Small intestine (tissue), 7 donors: ENCODE measurements at regions not wholly inside any gene's neighbourhood (a gene's known extent, or its start where the extent isn't known, plus 50 kb on each side); places are given as distances from the start of the nearest gene placed in this dataset.

Experiments used
- DNase-seq, 2 donors: peaks; one replicate each; pipeline versions ENCODE4 v3.0.0 to v3.0.0-alpha.2; 2013
- FAIRE-seq: peaks from 2 replicates; lab custom pipeline; 2012; peaks lifted over from hg19 to GRCh38; lab: Jason Lieb, UNC
- H3K27ac ChIP-seq, 3 donors: one replicate each; pipeline ENCODE4 v1.5.1; 2013; ENCODE audit warnings: low read length in 2 of 3, mild to moderate bottlenecking in 2 of 3, control low read depth in 1 of 3, inconsistent platforms in 1 of 3, low read depth in 1 of 3, moderate library complexity in 1 of 3
- H3K27me3 ChIP-seq, 3 donors: one replicate each; pipeline ENCODE4 v1.6.1; 2013; ENCODE audit warnings: low read length in 3 of 3, inconsistent platforms in 1 of 3; ENCODE audit not compliant: control insufficient read depth in 3 of 3, insufficient read depth in 3 of 3
- H3K36me3 ChIP-seq, 3 donors: one replicate each; pipeline ENCODE4 v1.6.1; 2013; ENCODE audit warnings: low read length in 3 of 3, inconsistent platforms in 1 of 3, low read depth in 1 of 3, mild to moderate bottlenecking in 1 of 3, moderate library complexity in 1 of 3; ENCODE audit not compliant: control insufficient read depth in 3 of 3, insufficient read depth in 2 of 3
- H3K4me1 ChIP-seq, 3 donors: one replicate each; pipeline ENCODE4 v1.6.1; 2013; ENCODE audit warnings: low read length in 2 of 3, inconsistent platforms in 1 of 3, low read depth in 1 of 3, mild to moderate bottlenecking in 1 of 3, moderate library complexity in 1 of 3; ENCODE audit not compliant: control insufficient read depth in 3 of 3, insufficient read depth in 2 of 3
- H3K4me3 ChIP-seq, 3 donors: one replicate each; pipeline ENCODE4 v1.5.1; 2013; ENCODE audit warnings: low read length in 3 of 3, control low read depth in 1 of 3, inconsistent platforms in 1 of 3, low read depth in 1 of 3, mild to moderate bottlenecking in 1 of 3, moderate library complexity in 1 of 3
- H3K9me3 ChIP-seq, 2 donors: one replicate each; pipeline ENCODE4 v1.6.1; 2013; ENCODE audit warnings: low read depth in 1 of 2, low read length in 1 of 2; ENCODE audit not compliant: control insufficient read depth in 2 of 2, insufficient read depth in 1 of 2
- WGBS, 3 donors: extraction: QIAGEN DNeasy Blood & Tissue Kit; methylation state at CpG; one replicate each; pipeline ENCODE4 v1.1.7; 2013; 5-methylcytosine and 5-hydroxymethylcytosine counted together
- donor health status: healthy with polysubstance abuse.
- donor health status: control.
- donor health status: control.
- donor health status: Bipolar disorder and iron deficiency.
- donor health status: healthy.

DNA sequence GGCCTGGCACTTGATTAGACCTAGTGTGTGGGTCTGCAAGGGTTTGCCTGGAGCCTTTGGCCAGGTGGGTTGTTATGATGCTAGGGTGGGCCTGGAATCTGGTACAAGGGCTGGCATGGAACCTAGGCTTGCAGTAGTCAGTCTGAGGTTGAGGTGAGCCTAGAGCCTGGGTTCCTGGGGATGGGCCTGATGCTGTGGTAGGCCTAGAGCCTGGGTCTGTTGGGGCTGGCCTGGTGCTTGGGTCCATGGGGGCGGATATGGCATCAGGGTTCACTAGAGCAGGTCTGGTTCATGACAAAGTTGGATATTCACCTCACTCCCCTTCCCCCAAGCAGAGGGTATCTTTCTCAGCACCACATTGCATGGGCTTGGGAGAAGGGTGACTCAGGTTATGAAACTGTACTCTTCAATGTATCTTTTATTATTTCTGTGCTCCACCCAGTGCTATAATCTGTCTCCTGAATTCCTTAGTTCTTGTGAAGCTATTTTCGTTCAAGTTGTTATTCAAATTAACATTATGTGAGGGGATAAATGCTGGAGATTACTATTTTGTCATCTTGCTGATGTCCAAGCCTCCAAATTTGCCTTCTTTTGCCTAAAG, 274.4 kb downstream of the NFKBIZ start:
- Histone ChIP-seq H3K36me3 (peaks cover 0 to 3% (median 0%) of the 10 kb centered on the region in 3 donors), H3K27me3 (no peaks in the 10 kb centered on the region), H3K9me3 (peaks cover 0 to 16% of the 10 kb centered on the region in 2 donors), H3K4me3 (no peak overlapping the region), H3K4me1 (peaks cover 0 to 2% (median 0%) of the 10 kb centered on the region in 3 donors), H3K27ac (peak overlapping the region in 1 of 3 donors; percentile 32)
- FAIRE-seq (no peak), DNase-seq (no peak)
- WGBS, 3 donors = 73 to 84% (median 73%) methylated on average over 2 of the region's 2 CpGs

GRCh38 chr3:102124282-102124681, 275.0 kb downstream of the NFKBIZ start:
- DNase-seq (peak in 1 of 2 donors; percentile 52), FAIRE-seq (no peak)
- WGBS, 3 donors = 21 to 39% (median 32%) methylated on average over 2 of the region's 2 CpGs
- H3K36me3 ChIP-seq = peaks cover 0 to 3% (median 0%) of the 10 kb centered on the region in 3 donors
- no peaks in the 10 kb centered on the region for H3K27me3 ChIP-seq
- H3K9me3 ChIP-seq = peaks cover 0 to 16% of the 10 kb centered on the region in 2 donors
- H3K4me1 ChIP-seq = peaks cover 0 to 2% (median 0%) of the 10 kb centered on the region in 3 donors
- H3K4me3 ChIP-seq = no peak overlapping the region
- H3K27ac ChIP-seq = no peak overlapping the region

GRCh38 chr3:102124704-102125103, 275.4 kb downstream of the NFKBIZ start:
- no peak overlapping the region for H3K27ac ChIP-seq
- DNase-seq (no peak), FAIRE-seq (no peak)
- peaks cover 0 to 2% (median 0%) of the 10 kb centered on the region in 3 donors for H3K4me1 ChIP-seq
- 44 to 58% (median 46%) methylated on average over 2 of the region's 2 CpGs for WGBS, 3 donors
- peaks cover 0 to 3% (median 0%) of the 10 kb centered on the region in 3 donors for H3K36me3 ChIP-seq
- H3K9me3 ChIP-seq = peaks cover 0 to 16% of the 10 kb centered on the region in 2 donors
- H3K27me3 ChIP-seq = no peaks in the 10 kb centered on the region
- H3K4me3 ChIP-seq = no peak overlapping the region

DNA sequence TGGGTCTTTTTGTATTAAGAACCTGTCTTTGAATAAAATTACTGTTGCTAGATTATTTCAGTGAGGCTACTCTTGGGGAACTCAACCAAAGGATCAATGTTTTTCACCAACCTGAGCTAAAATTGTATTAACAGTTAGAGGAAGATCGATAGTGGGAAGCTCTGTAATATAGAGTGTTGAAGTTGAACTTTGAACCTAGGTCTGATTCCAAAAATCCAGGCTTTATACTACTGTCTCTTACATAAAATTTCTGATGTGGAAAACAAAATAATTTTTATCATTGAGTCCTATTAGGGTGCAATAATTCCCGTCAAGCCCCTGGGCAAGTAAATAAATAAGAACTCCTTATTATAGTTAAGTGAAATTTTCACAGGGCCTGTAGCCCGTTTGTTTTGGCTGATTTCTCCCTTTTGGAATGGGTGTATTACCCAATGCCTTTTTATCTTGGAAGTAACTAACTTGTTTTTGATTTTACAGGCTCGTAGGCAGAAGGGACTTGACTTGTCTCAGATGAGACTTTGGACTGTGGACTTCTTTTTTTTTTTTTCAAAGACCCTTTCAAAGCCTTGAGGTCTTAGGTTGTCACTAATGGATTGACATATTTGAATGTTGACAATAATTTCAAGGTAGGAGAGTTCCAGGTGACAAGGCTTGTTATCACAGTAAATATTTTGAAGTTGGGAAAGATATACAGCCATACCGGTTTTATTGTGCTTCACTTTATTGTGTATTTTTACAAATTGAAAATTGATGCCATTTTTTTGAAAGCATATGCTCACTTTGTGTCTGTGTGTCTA, 276.1 kb downstream of the NFKBIZ start:
- 50 to 75% (median 66%) methylated on average over 5 of the region's 5 CpGs for WGBS, 3 donors
- Histone ChIP-seq H3K27me3 (no peaks in the 10 kb centered on the region), H3K9me3 (peaks cover 0 to 16% of the 10 kb centered on the region in 2 donors), H3K27ac (no peak overlapping the region), H3K4me1 (peaks cover 0 to 2% (median 0%) of the 10 kb centered on the region in 3 donors), H3K4me3 (no peak overlapping the region), H3K36me3 (peaks cover 0 to 3% (median 0%) of the 10 kb centered on the region in 3 donors)
- DNase-seq (peak in 1 of 2 donors; percentile 28), FAIRE-seq (no peak)

DNA sequence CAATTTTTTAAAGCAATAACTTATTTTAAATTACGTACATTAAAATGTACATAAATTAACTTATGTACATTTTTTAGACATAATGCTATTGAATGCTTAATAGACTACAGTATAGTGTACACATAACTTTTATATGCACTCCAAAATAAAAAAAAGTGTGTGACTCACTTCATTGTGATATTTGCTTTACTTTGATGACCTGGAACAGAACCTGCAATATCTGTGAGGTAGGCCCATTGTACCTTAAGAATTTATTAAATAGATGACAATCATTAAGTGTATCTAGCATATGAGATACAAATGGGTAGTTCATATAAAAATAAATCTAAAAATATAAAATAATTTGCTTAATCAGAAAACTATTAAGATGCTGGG, 276.7 kb downstream of the NFKBIZ start:
- no peak for FAIRE-seq
- Histone ChIP-seq H3K4me3 (no peak overlapping the region), H3K4me1 (peaks cover 0 to 2% (median 0%) of the 10 kb centered on the region in 3 donors), H3K27me3 (no peaks in the 10 kb centered on the region), H3K27ac (no peak overlapping the region), H3K36me3 (peaks cover 0 to 3% (median 0%) of the 10 kb centered on the region in 3 donors), H3K9me3 (peaks cover 0 to 16% of the 10 kb centered on the region in 2 donors)
- no peak for DNase-seq
- WGBS, 3 donors = 94 to 100% (median 96%) methylated on average over 1 of the region's 1 CpG

DNA sequence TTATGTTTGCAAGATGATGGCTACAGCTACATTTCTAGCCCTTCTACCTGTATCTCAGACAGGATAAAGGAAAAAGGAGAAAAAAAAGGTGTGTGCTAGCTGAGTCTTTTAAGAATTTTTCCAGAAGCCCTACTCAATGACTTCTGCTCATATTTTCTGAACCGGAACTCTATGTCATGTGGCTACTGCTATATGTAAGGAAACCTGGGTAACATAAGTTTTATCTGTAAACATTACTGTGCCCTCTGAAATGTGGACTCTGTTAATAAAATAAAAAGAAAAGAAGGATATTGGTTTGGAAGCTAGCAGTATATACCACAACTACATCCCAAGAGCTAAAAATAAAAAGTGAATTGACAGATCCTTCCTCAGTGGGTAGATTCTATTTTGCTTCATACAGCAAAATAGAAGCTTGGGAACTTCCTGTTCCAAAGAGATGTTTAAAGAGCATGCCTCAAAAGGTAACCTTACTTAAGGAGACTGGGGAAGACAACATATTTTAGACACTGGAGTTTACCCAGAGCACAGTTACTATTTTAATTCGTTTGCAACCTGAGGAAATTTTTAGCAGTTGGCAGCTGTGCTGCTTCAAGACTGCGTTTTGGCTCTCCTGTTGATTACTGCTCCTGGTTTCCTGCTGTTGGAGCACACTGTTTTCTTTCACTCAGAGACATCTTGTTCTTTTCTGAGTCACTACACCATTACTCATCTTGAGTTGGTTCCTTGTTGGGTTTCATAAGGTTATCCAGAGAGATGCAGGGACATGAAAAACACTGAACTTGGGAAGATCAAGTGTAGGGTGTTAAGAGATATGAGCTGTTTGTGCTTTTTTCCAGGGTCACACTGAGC, 280.7 kb downstream of the NFKBIZ start:
- Histone ChIP-seq H3K9me3 (no peaks in the 10 kb centered on the region), H3K27ac (peak overlapping the region in 1 of 3 donors; percentile 19), H3K4me1 (no peaks in the 10 kb centered on the region), H3K4me3 (no peak overlapping the region), H3K36me3 (no peaks in the 10 kb centered on the region), H3K27me3 (no peaks in the 10 kb centered on the region)
- FAIRE-seq = no peak
- 38 to 60% (median 56%) methylated on average over 3 of the region's 3 CpGs for WGBS, 3 donors
- DNase-seq = peak in 1 of 2 donors; percentile 25

- no peak for FAIRE-seq
- DNase-seq = no peak
- Histone ChIP-seq H3K27ac (no peak overlapping the region), H3K36me3 (no peaks in the 10 kb centered on the region), H3K9me3 (no peaks in the 10 kb centered on the region), H3K27me3 (no peaks in the 10 kb centered on the region), H3K4me3 (no peak overlapping the region), H3K4me1 (no peaks in the 10 kb centered on the region)
Observed at GRCh38 chr3:102132370-102132769, 283.1 kb downstream of the NFKBIZ start.

GRCh38 chr3:102133376-102133775, 284.1 kb downstream of the NFKBIZ start:
- H3K27me3 ChIP-seq = no peaks in the 10 kb centered on the region
- no peak overlapping the region for H3K27ac ChIP-seq
- WGBS, 3 donors = 89 to 95% (median 92%) methylated on average over 2 of the region's 2 CpGs

More at GRCh38 chr3:102133376-102133775, 284.1 kb downstream of the NFKBIZ start:
- H3K4me3 ChIP-seq = no peak overlapping the region
- DNase-seq = no peak
- FAIRE-seq = no peak
- no peaks in the 10 kb centered on the region for H3K36me3 ChIP-seq
- no peaks in the 10 kb centered on the region for H3K4me1 ChIP-seq
- no peaks in the 10 kb centered on the region for H3K9me3 ChIP-seq
